B cell (primary cell): ENCODE measurements at regions not wholly inside any gene's neighbourhood (a gene's known extent, or its start where the extent isn't known, plus 50 kb on each side); places are given as distances from the start of the nearest gene placed in this dataset.

Source experiments
- ATAC-seq: fragments of 200-7000 bp; cut with Tn5 transposase; one replicate; pipeline ENCODE4 v1.10.0; 2021; ENCODE audit warnings: low read depth, mild to moderate bottlenecking, moderate number of reproducible peaks, moderate library complexity
- CTCF ChIA-PET: fragments of 350-600 bp; sonication (Branson Sonifier 250); formaldehyde crosslinking; loops from one replicate; lab custom pipeline; 2021; ENCODE audit warnings: antibody characterized with exemption, inconsistent platforms; lab: Charles Lee
- POLR2A ChIA-PET: fragments of 350-600 bp; sonication (Branson Sonifier 250); formaldehyde crosslinking; loops from one replicate; lab custom pipeline; 2021; ENCODE audit warnings: antibody characterized with exemption; lab: Charles Lee
- DNase-seq: peaks from one replicate; pipeline ENCODE4 v3.0.0; 2013
- H2AFZ ChIP-seq: 2 replicates; pipeline ENCODE4 v1.6.1; 2012; ENCODE audit warnings: mild to moderate bottlenecking, low read depth, low read length; ENCODE audit not compliant: insufficient read depth, poor library complexity, severe bottlenecking
- H3K27ac ChIP-seq, 2 donors: 1 replicate in 1 of 2; 2 replicates in 1 of 2; pipeline ENCODE4 v1.5.1; 2012 to 2013; ENCODE audit warnings: low read length in 2 of 2, mild to moderate bottlenecking in 2 of 2, moderate library complexity in 1 of 2
- H3K27me3 ChIP-seq, 4 experiments: fragments of 200-600 bp in 1 of 4; sonication (generic) in 1 of 4; replicated peaks in 1 of 4; 1 replicate in 2 of 4; 2 replicates in 2 of 4; pipeline versions ENCODE4 v1.6.1 to v1.7.0; 2013 to 2016; ENCODE audit warnings: low read length in 3 of 4, mild to moderate bottlenecking in 2 of 4, mixed read lengths in 1 of 4, moderate library complexity in 1 of 4; ENCODE audit not compliant: insufficient read depth in 4 of 4, control insufficient read depth in 3 of 4; ENCODE audit errors: control extremely low read depth in 1 of 4
- H3K36me3 ChIP-seq, 2 experiments: replicated peaks in 1 of 2; 1 replicate in 1 of 2; 2 replicates in 1 of 2; pipeline versions ENCODE4 v1.6.1 to v1.7.1; 2013; ENCODE audit warnings: low read length in 1 of 2; ENCODE audit not compliant: insufficient read depth in 2 of 2, control insufficient read depth in 1 of 2; ENCODE audit errors: control extremely low read depth in 1 of 2, extremely low read depth in 1 of 2
- H3K4me1 ChIP-seq, 2 donors: fragments of 200-600 bp in 1 of 2; sonication (generic) in 1 of 2; 1 replicate in 1 of 2; 2 replicates in 1 of 2; pipeline versions ENCODE4 v1.5.1 to v1.6.1; 2013 to 2017; ENCODE audit warnings: low read length in 2 of 2; ENCODE audit not compliant: control insufficient read depth in 2 of 2, insufficient read depth in 2 of 2
- H3K4me2 ChIP-seq: replicated peaks from 2 replicates; pipeline ENCODE3; 2012; ENCODE audit warnings: mild to moderate bottlenecking, low read depth, low read length; ENCODE audit not compliant: poor library complexity, severe bottlenecking
- H3K4me3 ChIP-seq, 5 experiments: fragments of 200-600 bp in 1 of 5; sonication (generic) in 1 of 5; 1 replicate in 3 of 5; 2 replicates in 2 of 5; pipeline versions ENCODE4 v1.5.1 to v1.7.0; 2011 to 2016; ENCODE audit warnings: low read length in 4 of 5, mild to moderate bottlenecking in 4 of 5, low read depth in 2 of 5, control low read depth in 1 of 5, moderate library complexity in 1 of 5; ENCODE audit not compliant: insufficient read depth in 1 of 5; ENCODE audit errors: control extremely low read depth in 1 of 5, extremely low read depth in 1 of 5
- H3K79me2 ChIP-seq: fragments of 200-600 bp; sonication (generic); one replicate; pipeline ENCODE4 v1.6.0; 2016; ENCODE audit warnings: low read length; ENCODE audit not compliant: control insufficient read depth, insufficient read depth
- H3K9ac ChIP-seq: fragments of 200-600 bp; sonication (generic); 2 replicates; pipeline ENCODE4 v1.6.1; 2017; ENCODE audit warnings: mild to moderate bottlenecking, low read length, moderate library complexity
- H3K9me3 ChIP-seq, 3 donors: one replicate each; pipeline versions ENCODE4 v1.6.1 to v1.7.1; 2013; ENCODE audit warnings: low read length in 2 of 3; ENCODE audit not compliant: control insufficient read depth in 2 of 3, insufficient read depth in 1 of 3; ENCODE audit errors: control extremely low read depth in 1 of 3
- H4K20me1 ChIP-seq: 2 replicates; pipeline ENCODE4 v1.6.0; 2012; ENCODE audit warnings: mild to moderate bottlenecking, low read length; ENCODE audit not compliant: insufficient read depth, control insufficient read depth, poor library complexity, severe bottlenecking
- H3K27ac Mint-ChIP-seq: one replicate; pipeline ENCODE4 v1.8.0; 2021; ENCODE audit warnings: mixed read lengths
- H3K27me3 Mint-ChIP-seq: one replicate; pipeline ENCODE4 v1.8.0; 2021; ENCODE audit warnings: mixed read lengths
- H3K4me1 Mint-ChIP-seq: one replicate; pipeline ENCODE4 v1.8.0; 2021; ENCODE audit warnings: mixed read lengths
- H3K4me3 Mint-ChIP-seq: one replicate; pipeline ENCODE4 v1.8.0; 2021; ENCODE audit warnings: mixed read lengths
- H3K9me3 Mint-ChIP-seq: one replicate; pipeline ENCODE4 v1.8.0; 2022; ENCODE audit warnings: mixed read lengths; ENCODE audit not compliant: insufficient read depth
- CTCF ChIP-seq: fragments of 200-600 bp; IDR thresholded peaks from one replicate; pipeline ENCODE4 v1.8.0; 2022; ENCODE audit warnings: antibody characterized with exemption, mild to moderate bottlenecking
- EZH2 ChIP-seq: IDR thresholded peaks from 2 replicates; pipeline ENCODE4 v1.6.1; 2012; ENCODE audit warnings: borderline replicate concordance, low read depth, mild to moderate bottlenecking, moderate library complexity, low read length; ENCODE audit not compliant: insufficient read depth, poor library complexity, severe bottlenecking
- WGBS: methylation state at CpG from one replicate; pipeline ENCODE4 v1.1.5; 2013; ENCODE audit warnings: missing lambda C conversion rate; ENCODE audit not compliant: insufficient coverage; 5-methylcytosine and 5-hydroxymethylcytosine counted together
- intact Hi-C: fragments of 100-400 bp; cut with micrococcal nuclease; formaldehyde crosslinking; loops from one replicate; pipeline ENCODE4 v1.10.0; 2022

- H3K4me2 ChIP-seq = no peak overlapping the region
- no peaks in the 10 kb centered on the region for H4K20me1 ChIP-seq
- no peak overlapping the region for H3K9ac ChIP-seq
- WGBS = no CpG with 5 or more reads among the region's 1 CpG
- no peak overlapping the region for H3K4me3 ChIP-seq
- ATAC-seq = no peak
- H3K9me3 ChIP-seq = peaks cover 0 to 3% (median 0%) of the 10 kb centered on the region in 3 donors
- ChIA-PET CTCF (no interaction called here), POLR2A (no interaction called here)
- no peaks in the 10 kb centered on the region for H3K4me1 ChIP-seq
- Mint-ChIP-seq H3K9me3 (no peaks in the 10 kb centered on the region), H3K4me1 (no peaks in the 10 kb centered on the region), H3K27me3 (peaks cover 11% of the 10 kb centered on the region), H3K4me3 (no peak overlapping the region), H3K27ac (no peak overlapping the region)
- peaks cover 0 to 4% (median 0%) of the 10 kb centered on the region in 4 experiments for H3K27me3 ChIP-seq
- H2AFZ ChIP-seq = no peak overlapping the region
- no peak overlapping the region for H3K27ac ChIP-seq
- intact Hi-C loops = no loop called here
- TF ChIP-seq EZH2 (no peak), CTCF (no peak)
- no peaks in the 10 kb centered on the region for H3K79me2 ChIP-seq
- no peaks in the 10 kb centered on the region for H3K36me3 ChIP-seq
- no peak for DNase-seq
Observed at GRCh38 chr11:122181372-122181771, 65.4 kb upstream of the BLID start.

- 100% methylated on average over 2 of the region's 8 CpGs for WGBS
- Histone ChIP-seq H3K27ac (no peak overlapping the region), H3K4me1 (no peaks in the 10 kb centered on the region), H3K4me2 (no peak overlapping the region), H3K9me3 (peaks cover 0 to 2% (median 0%) of the 10 kb centered on the region in 3 donors), H3K79me2 (no peaks in the 10 kb centered on the region), H3K9ac (no peak overlapping the region), H3K4me3 (no peak overlapping the region), H2AFZ (no peak overlapping the region), H3K27me3 (no peaks in the 10 kb centered on the region), H3K36me3 (no peaks in the 10 kb centered on the region), H4K20me1 (no peaks in the 10 kb centered on the region)
- Mint-ChIP-seq H3K4me1 (no peaks in the 10 kb centered on the region), H3K4me3 (no peak overlapping the region), H3K27me3 (peaks cover 2% of the 10 kb centered on the region), H3K9me3 (no peaks in the 10 kb centered on the region), H3K27ac (no peak overlapping the region)
- intact Hi-C loops = no loop called here
- DNase-seq (no peak), ATAC-seq (no peak)
- TF ChIP-seq EZH2 = no peak
- TF ChIP-seq CTCF = no peak
- ChIA-PET CTCF (no interaction called here), POLR2A (no interaction called here)
Observed at GRCh38 chr11:122179961-122180834, 64.2 kb upstream of the BLID start.
